ENCODE measurements at regions not wholly inside any gene's neighbourhood (a gene's known extent, or its start where the extent isn't known, plus 50 kb on each side); places are given as distances from the start of the nearest gene placed in this dataset.
"Not testable (repeated sequence)": the region's sequence is repeated elsewhere in the genome, so short reads cannot be mapped to it uniquely, and the experiment has no call there.

DNA sequence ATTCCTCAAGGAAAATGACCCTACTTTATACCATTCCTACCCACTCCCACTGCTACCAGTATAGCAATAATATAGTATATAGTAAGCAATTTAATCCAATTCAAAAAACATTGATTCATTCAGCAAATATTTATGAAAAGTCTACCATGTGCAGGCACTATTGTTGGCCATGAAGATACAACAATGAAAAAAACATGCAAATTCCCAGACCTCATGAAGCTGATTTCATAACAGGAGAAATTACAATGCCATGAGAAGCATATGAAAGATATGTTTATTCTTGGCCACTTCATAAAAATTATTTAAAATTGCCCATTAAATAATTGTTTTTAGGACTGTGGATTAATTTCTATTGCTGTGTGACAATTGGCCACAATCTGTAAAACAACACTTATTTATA is 315.8 kb upstream of the COL8A1 start:
- Histone ChIP-seq H3K27me3 (ENCODE audit: insufficient read depth, low read length) (no peaks in the 10 kb centered on the region), H3K4me1 (ENCODE audit: control insufficient read depth, insufficient read depth, low read length, unreplicated experiment) (peaks cover 35% of the 10 kb centered on the region), H3K4me3 (ENCODE audit: low read depth, low read length) (no peak overlapping the region), H2AFZ (ENCODE audit: low read length, unreplicated experiment) (no peak overlapping the region), H3K79me2 (ENCODE audit: control insufficient read depth, insufficient read depth, low read length, unreplicated experiment) (no peaks in the 10 kb centered on the region), H3K27ac (ENCODE audit: low read depth, low read length) (no peak overlapping the region), H3K36me3 (ENCODE audit: insufficient read depth, low read length) (0 out of 2 replicates have a peak, but pooled peaks cover 5% of the 10 kb centered on the region)

GRCh38 chr3:99321261-99321660 is 317.1 kb upstream of the COL8A1 start:
- H3K36me3 ChIP-seq (ENCODE audit: insufficient read depth, low read length): peaks cover 5% of the 10 kb centered on the region; the same call in 1 of the 2 replicates
- no peak overlapping the region for H3K4me3 ChIP-seq (ENCODE audit: low read depth, low read length)
- H3K79me2 ChIP-seq (ENCODE audit: control insufficient read depth, insufficient read depth, low read length, unreplicated experiment): no peaks in the 10 kb centered on the region
- H2AFZ ChIP-seq (ENCODE audit: low read length, unreplicated experiment): no peak overlapping the region
- no peaks in the 10 kb centered on the region for H3K27me3 ChIP-seq (ENCODE audit: insufficient read depth, low read length)
- H3K4me1 ChIP-seq (ENCODE audit: control insufficient read depth, insufficient read depth, low read length, unreplicated experiment): peaks cover 37% of the 10 kb centered on the region
- no peak overlapping the region; the same call in 1 of the 2 replicates for H3K27ac ChIP-seq (ENCODE audit: low read depth, low read length)

DNA sequence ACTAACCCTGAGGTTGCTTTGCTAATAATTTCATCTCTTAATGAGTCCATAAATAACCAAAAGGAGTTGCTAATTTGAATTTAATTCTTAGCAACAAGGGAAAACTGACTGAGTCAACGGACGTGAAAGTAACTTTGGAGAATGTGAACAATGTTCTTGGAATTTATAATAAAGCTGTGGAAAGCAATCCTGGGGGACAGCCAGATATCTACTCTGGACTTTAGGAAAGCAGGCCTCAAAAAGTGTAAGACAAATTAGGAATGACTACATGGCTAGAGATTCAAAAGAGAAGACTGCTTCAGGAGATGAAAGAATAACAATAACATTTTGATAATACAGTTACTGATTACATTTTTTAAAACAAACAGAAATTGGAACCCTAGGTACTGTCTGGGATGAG is 318.4 kb upstream of the COL8A1 start:
- Histone ChIP-seq H2AFZ (ENCODE audit: low read length, unreplicated experiment) (peak overlapping the region; percentile 52), H3K27me3 (ENCODE audit: insufficient read depth, low read length) (no peaks in the 10 kb centered on the region), H3K4me1 (ENCODE audit: control insufficient read depth, insufficient read depth, low read length, unreplicated experiment) (peaks cover 39% of the 10 kb centered on the region), H3K79me2 (ENCODE audit: control insufficient read depth, insufficient read depth, low read length, unreplicated experiment) (no peaks in the 10 kb centered on the region), H3K4me3 (ENCODE audit: low read depth, low read length) (peak overlapping the region; percentile 32; the same call in 1 of the 2 replicates), H3K36me3 (ENCODE audit: insufficient read depth, low read length) (peaks cover 5% of the 10 kb centered on the region; the same call in 1 of the 2 replicates), H3K27ac (ENCODE audit: low read depth, low read length) (peak overlapping the region; percentile 97)

DNA sequence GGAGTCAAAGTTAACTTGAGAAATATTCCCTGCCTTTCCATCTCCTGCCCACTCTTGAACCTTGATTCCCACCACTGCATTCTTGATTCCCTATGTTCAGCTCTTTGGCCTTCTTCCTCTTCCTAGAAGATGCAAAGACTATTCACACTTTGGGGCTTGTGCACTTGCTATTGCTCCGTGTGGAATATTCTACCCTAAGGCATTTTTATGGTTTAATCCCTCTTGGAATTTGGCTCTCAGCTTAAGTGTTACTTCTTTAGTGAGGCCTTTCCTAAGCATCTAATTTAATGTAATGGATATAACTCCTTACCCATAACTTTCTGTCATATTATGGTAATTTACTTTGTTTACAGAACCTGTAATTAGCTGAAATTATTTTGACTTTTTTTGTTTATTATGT is 318.9 kb upstream of the COL8A1 start:
- Histone ChIP-seq H3K36me3 (ENCODE audit: insufficient read depth, low read length) (peaks cover 5% of the 10 kb centered on the region; the same call in 1 of the 2 replicates), H3K79me2 (ENCODE audit: control insufficient read depth, insufficient read depth, low read length, unreplicated experiment) (no peaks in the 10 kb centered on the region), H3K4me3 (ENCODE audit: low read depth, low read length) (peak overlapping the region; percentile 32; the same call in 1 of the 2 replicates), H3K27ac (ENCODE audit: low read depth, low read length) (peak overlapping the region; percentile 97), H2AFZ (ENCODE audit: low read length, unreplicated experiment) (peak overlapping the region; percentile 52), H3K4me1 (ENCODE audit: control insufficient read depth, insufficient read depth, low read length, unreplicated experiment) (peaks cover 41% of the 10 kb centered on the region), H3K27me3 (ENCODE audit: insufficient read depth, low read length) (no peaks in the 10 kb centered on the region)

GRCh38 chr3:99317201-99317600 is 321.2 kb upstream of the COL8A1 start:
- Histone ChIP-seq H3K4me3 (ENCODE audit: low read depth, low read length) (no peak overlapping the region), H3K4me1 (ENCODE audit: control insufficient read depth, insufficient read depth, low read length, unreplicated experiment) (peaks cover 54% of the 10 kb centered on the region), H3K27ac (ENCODE audit: low read depth, low read length) (no peak overlapping the region), H3K36me3 (ENCODE audit: insufficient read depth, low read length) (peaks cover 5% of the 10 kb centered on the region; the same call in 1 of the 2 replicates), H2AFZ (ENCODE audit: low read length, unreplicated experiment) (no peak overlapping the region), H3K27me3 (ENCODE audit: insufficient read depth, low read length) (no peaks in the 10 kb centered on the region), H3K79me2 (ENCODE audit: control insufficient read depth, insufficient read depth, low read length, unreplicated experiment) (no peaks in the 10 kb centered on the region)

DNA sequence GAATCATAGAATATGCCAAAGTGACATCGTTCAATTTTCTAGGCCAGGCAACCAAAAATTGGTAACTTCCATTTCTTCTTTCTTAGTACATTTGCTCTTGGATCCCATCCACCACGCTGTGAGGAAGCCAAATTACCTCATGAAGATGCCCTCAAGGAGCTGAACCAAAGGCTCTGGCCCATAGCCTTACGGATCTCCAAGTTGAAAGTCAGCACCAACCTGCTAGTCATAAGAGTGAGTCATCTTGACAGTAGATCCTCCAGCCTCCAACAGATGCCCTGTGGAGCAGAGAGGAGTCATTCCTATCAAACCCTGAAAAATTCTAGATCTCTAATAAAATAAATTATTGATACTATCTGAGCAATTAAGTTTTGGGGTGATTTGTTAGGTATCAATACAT is 322.5 kb upstream of the COL8A1 start:
- H3K27ac ChIP-seq (ENCODE audit: low read depth, low read length): no peak overlapping the region
- H3K27me3 ChIP-seq (ENCODE audit: insufficient read depth, low read length): no peaks in the 10 kb centered on the region
- no peaks in the 10 kb centered on the region; the same call in 1 of the 2 replicates for H3K36me3 ChIP-seq (ENCODE audit: insufficient read depth, low read length)
- no peaks in the 10 kb centered on the region for H3K79me2 ChIP-seq (ENCODE audit: control insufficient read depth, insufficient read depth, low read length, unreplicated experiment)
- H3K4me3 ChIP-seq (ENCODE audit: low read depth, low read length): no peak overlapping the region
- H3K4me1 ChIP-seq (ENCODE audit: control insufficient read depth, insufficient read depth, low read length, unreplicated experiment): peaks cover 48% of the 10 kb centered on the region
- H2AFZ ChIP-seq (ENCODE audit: low read length, unreplicated experiment): no peak overlapping the region

GRCh38 chr3:99313485-99313884 is 324.9 kb upstream of the COL8A1 start:
- H3K27me3 ChIP-seq (ENCODE audit: insufficient read depth, low read length): no peaks in the 10 kb centered on the region
- no peaks in the 10 kb centered on the region for H3K79me2 ChIP-seq (ENCODE audit: control insufficient read depth, insufficient read depth, low read length, unreplicated experiment)
- H2AFZ ChIP-seq (ENCODE audit: low read length, unreplicated experiment): no peak overlapping the region
- H3K4me3 ChIP-seq (ENCODE audit: low read depth, low read length): no peak overlapping the region
- peaks cover 4% of the 10 kb centered on the region; the same call in 1 of the 2 replicates for H3K36me3 ChIP-seq (ENCODE audit: insufficient read depth, low read length)
- peaks cover 27% of the 10 kb centered on the region for H3K4me1 ChIP-seq (ENCODE audit: control insufficient read depth, insufficient read depth, low read length, unreplicated experiment)
- peak overlapping the region; percentile 86 for H3K27ac ChIP-seq (ENCODE audit: low read depth, low read length)

- no peaks in the 10 kb centered on the region for H3K79me2 ChIP-seq (ENCODE audit: control insufficient read depth, insufficient read depth, low read length, unreplicated experiment)
- no peaks in the 10 kb centered on the region for H3K36me3 ChIP-seq (ENCODE audit: insufficient read depth, low read length)
- H3K4me1 ChIP-seq (ENCODE audit: control insufficient read depth, insufficient read depth, low read length, unreplicated experiment): peaks cover 7% of the 10 kb centered on the region
- H2AFZ ChIP-seq (ENCODE audit: low read length, unreplicated experiment): peak overlapping the region; percentile 98
- H3K27ac ChIP-seq (ENCODE audit: low read depth, low read length): no peak overlapping the region
- no peaks in the 10 kb centered on the region for H3K27me3 ChIP-seq (ENCODE audit: insufficient read depth, low read length)
- H3K4me3 ChIP-seq (ENCODE audit: low read depth, low read length): peak overlapping the region; percentile 66; the same call in 1 of the 2 replicates
Measured at GRCh38 chr3:99298661-99299060, 339.7 kb upstream of the COL8A1 start.

GRCh38 chr3:99295836-99296235 is 342.6 kb upstream of the COL8A1 start:
- Histone ChIP-seq H3K36me3 (ENCODE audit: insufficient read depth, low read length) (no peaks in the 10 kb centered on the region), H3K4me1 (ENCODE audit: control insufficient read depth, insufficient read depth, low read length, unreplicated experiment) (peaks cover 7% of the 10 kb centered on the region), H3K27me3 (ENCODE audit: insufficient read depth, low read length) (no peaks in the 10 kb centered on the region), H3K27ac (ENCODE audit: low read depth, low read length) (no peak overlapping the region), H2AFZ (ENCODE audit: low read length, unreplicated experiment) (no peak overlapping the region), H3K4me3 (ENCODE audit: low read depth, low read length) (no peak overlapping the region), H3K79me2 (ENCODE audit: control insufficient read depth, insufficient read depth, low read length, unreplicated experiment) (no peaks in the 10 kb centered on the region)

DNA sequence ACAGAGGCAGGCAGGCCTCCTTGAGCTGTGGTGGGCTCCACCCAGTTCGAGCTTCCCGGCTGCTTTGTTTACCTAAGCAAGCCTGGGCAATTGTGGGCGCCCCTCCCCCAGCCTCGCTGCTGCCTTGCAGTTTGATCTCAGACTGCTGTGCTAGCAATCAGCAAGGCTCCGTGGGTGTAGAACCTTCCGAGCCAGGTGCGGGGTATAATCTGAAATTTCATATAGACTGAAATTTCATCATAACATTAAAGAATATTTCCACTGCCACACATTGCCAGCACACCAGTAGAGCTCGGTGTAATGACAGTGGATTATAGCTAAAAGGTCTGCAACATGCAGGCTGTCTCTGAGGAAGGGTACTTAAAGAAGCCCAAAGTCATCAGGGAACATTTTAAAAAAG is 344.3 kb upstream of the COL8A1 start:
- H3K36me3 ChIP-seq (ENCODE audit: insufficient read depth, low read length); H3K27ac ChIP-seq (ENCODE audit: low read depth, low read length); H3K27me3 ChIP-seq (ENCODE audit: insufficient read depth, low read length); H3K79me2 ChIP-seq (ENCODE audit: control insufficient read depth, insufficient read depth, low read length, unreplicated experiment); H3K4me1 ChIP-seq (ENCODE audit: control insufficient read depth, insufficient read depth, low read length, unreplicated experiment): not testable (repeated sequence)
- 0 out of 2 replicates have a peak overlapping the region, but pooled peaks have one; percentile 18 for H3K4me3 ChIP-seq (ENCODE audit: low read depth, low read length)
- H2AFZ ChIP-seq (ENCODE audit: low read length, unreplicated experiment): peak overlapping the region; percentile 61

DNA sequence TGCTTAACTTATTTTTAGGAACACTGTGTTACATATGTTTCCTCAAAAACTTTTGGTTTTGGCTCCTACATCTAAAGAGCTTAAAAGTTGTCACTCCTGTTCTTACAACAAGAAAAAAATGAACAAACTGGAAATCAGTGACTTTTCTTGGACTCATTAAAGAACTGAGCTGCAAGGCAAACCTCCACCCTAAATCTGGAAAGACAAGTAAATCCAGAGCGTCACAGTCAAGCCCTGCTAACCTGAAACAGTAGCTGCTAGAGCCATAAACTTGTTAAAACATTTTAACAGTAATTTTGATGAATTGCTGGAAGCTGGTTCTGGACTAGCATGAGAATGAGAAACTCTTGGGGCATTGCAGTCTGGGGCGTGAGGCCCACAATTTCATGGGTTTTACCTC is 350.5 kb upstream of the COL8A1 start:
- Histone ChIP-seq H3K27me3 (ENCODE audit: insufficient read depth, low read length) (no peaks in the 10 kb centered on the region), H3K4me1 (ENCODE audit: control insufficient read depth, insufficient read depth, low read length, unreplicated experiment) (peaks cover 4% of the 10 kb centered on the region), H2AFZ (ENCODE audit: low read length, unreplicated experiment) (no peak overlapping the region), H3K4me3 (ENCODE audit: low read depth, low read length) (no peak overlapping the region), H3K79me2 (ENCODE audit: control insufficient read depth, insufficient read depth, low read length, unreplicated experiment) (no peaks in the 10 kb centered on the region), H3K36me3 (ENCODE audit: insufficient read depth, low read length) (no peaks in the 10 kb centered on the region), H3K27ac (ENCODE audit: low read depth, low read length) (no peak overlapping the region)
